Vagina (tissue), 2 donors: ENCODE measurements at regions not wholly inside any gene's neighbourhood (a gene's known extent, or its start where the extent isn't known, plus 50 kb on each side); places are given as distances from the start of the nearest gene placed in this dataset.

ENCODE experiments used
- POLR2AphosphoS5 ChIP-seq, 2 donors: sonication (generic); formaldehyde crosslinking; IDR thresholded peaks; one replicate each; pipeline ENCODE4 v1.9.0; 2017; ENCODE audit warnings: antibody characterized with exemption in 2 of 2, mild to moderate bottlenecking in 2 of 2, low read depth in 1 of 2; ENCODE audit not compliant: insufficient read depth in 1 of 2
- TF ChIP-seq, protein P1 (sequence below), 3 experiments: fragments of 450-650 bp in 2 of 3; fragments of 200-600 bp in 1 of 3; sonication (generic) in 1 of 3; IDR thresholded peaks; one replicate each; pipeline ENCODE4 v1.5.1; 2017 to 2019; ENCODE audit warnings: antibody characterized with exemption in 3 of 3, mild to moderate bottlenecking in 2 of 3, moderate library complexity in 2 of 3

DNA sequence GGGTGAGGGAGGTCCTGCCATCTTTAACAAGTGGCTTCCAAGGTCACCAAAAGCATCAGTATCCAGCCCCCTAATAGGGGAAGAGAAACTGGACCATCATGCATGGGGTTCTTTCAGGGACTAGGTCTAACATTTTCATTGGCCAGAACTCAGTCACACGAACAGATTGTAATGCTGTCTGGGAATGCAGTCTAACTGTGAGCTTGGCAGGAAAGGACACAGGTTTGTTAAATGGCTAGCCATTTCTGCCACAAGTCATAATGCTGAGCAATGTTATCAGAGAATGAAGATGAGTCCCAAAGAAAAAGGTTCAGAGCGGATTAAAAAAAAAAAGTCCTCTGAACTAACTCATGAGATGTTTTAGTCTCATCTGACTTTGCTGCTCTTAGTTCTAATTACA is 70.9 kb upstream of the TNP1 start:
- TF ChIP-seq, protein P1, sequence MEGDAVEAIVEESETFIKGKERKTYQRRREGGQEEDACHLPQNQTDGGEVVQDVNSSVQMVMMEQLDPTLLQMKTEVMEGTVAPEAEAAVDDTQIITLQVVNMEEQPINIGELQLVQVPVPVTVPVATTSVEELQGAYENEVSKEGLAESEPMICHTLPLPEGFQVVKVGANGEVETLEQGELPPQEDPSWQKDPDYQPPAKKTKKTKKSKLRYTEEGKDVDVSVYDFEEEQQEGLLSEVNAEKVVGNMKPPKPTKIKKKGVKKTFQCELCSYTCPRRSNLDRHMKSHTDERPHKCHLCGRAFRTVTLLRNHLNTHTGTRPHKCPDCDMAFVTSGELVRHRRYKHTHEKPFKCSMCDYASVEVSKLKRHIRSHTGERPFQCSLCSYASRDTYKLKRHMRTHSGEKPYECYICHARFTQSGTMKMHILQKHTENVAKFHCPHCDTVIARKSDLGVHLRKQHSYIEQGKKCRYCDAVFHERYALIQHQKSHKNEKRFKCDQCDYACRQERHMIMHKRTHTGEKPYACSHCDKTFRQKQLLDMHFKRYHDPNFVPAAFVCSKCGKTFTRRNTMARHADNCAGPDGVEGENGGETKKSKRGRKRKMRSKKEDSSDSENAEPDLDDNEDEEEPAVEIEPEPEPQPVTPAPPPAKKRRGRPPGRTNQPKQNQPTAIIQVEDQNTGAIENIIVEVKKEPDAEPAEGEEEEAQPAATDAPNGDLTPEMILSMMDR (IDR thresholded peaks at IDR 0.05), result no peak
- no peak for TF ChIP-seq POLR2AphosphoS5 (IDR thresholded peaks at IDR 0.05; ENCODE audit: insufficient read depth in 1 of 2, low read depth in 1 of 2)
